ENCODE measurements at regions not wholly inside any gene's neighbourhood (a gene's known extent, or its start where the extent isn't known, plus 50 kb on each side); places are given as distances from the start of the nearest gene placed in this dataset.
"Not testable (repeated sequence)": the region's sequence is repeated elsewhere in the genome, so short reads cannot be mapped to it uniquely, and the experiment has no call there.

DNA sequence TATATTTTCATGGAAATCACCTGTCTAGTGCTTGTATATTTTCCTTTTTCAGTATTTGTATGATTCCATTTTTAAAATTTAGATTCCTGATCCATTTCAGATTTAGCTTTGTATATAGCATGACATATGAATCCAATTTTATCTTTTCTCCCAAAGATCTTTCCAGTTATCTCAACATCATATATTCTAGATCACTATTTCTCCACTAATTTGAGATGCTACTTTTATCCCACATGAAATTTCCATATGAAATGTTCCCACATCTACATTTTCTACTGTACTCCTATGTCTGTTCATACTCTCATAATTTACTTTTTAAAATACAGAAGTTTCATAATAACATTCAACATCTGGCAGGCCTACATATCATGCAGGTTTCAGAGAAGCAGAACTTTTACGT is 1784.1 kb downstream of the SLITRK5 start:
- H3K36me3 Mint-ChIP-seq, result no peaks in the 10 kb centered on the region
- 75% methylated on average over 1 of the region's 1 CpG for WGBS (ENCODE audit: insufficient coverage)
- no peaks in the 10 kb centered on the region for H3K36me3 ChIP-seq (ENCODE audit: control insufficient read depth, insufficient read depth, low read length)
- intact Hi-C loops (cut with micrococcal nuclease), result no loop called here
- H3K4me1 Mint-ChIP-seq, result no peaks in the 10 kb centered on the region
- H3K4me3 Mint-ChIP-seq, result no peak overlapping the region
- H3K27ac ChIP-seq (ENCODE audit: low read length), result no peak overlapping the region
- H3K27ac Mint-ChIP-seq, result no peak overlapping the region
- DNase-seq, result no peak
- peaks cover 11 to 15% of the 10 kb centered on the region in 2 donors for H3K9me3 Mint-ChIP-seq
- no peak for ATAC-seq
- H3K27me3 ChIP-seq (ENCODE audit: control insufficient read depth, insufficient read depth, low read length), result no peaks in the 10 kb centered on the region
- no peaks in the 10 kb centered on the region for H3K27me3 Mint-ChIP-seq (ENCODE audit: low read depth in 2 of 2)
- H3K9me3 ChIP-seq (ENCODE audit: control insufficient read depth, insufficient read depth, low read length), result no peaks in the 10 kb centered on the region
- TF ChIP-seq, protein P1, sequence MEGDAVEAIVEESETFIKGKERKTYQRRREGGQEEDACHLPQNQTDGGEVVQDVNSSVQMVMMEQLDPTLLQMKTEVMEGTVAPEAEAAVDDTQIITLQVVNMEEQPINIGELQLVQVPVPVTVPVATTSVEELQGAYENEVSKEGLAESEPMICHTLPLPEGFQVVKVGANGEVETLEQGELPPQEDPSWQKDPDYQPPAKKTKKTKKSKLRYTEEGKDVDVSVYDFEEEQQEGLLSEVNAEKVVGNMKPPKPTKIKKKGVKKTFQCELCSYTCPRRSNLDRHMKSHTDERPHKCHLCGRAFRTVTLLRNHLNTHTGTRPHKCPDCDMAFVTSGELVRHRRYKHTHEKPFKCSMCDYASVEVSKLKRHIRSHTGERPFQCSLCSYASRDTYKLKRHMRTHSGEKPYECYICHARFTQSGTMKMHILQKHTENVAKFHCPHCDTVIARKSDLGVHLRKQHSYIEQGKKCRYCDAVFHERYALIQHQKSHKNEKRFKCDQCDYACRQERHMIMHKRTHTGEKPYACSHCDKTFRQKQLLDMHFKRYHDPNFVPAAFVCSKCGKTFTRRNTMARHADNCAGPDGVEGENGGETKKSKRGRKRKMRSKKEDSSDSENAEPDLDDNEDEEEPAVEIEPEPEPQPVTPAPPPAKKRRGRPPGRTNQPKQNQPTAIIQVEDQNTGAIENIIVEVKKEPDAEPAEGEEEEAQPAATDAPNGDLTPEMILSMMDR (IDR thresholded peaks at IDR 0.05), result no peak
- no peaks in the 10 kb centered on the region for H3K4me1 ChIP-seq (ENCODE audit: control insufficient read depth, insufficient read depth, low read length)
- no peak overlapping the region for H3K4me3 ChIP-seq (ENCODE audit: low read length)

DNA sequence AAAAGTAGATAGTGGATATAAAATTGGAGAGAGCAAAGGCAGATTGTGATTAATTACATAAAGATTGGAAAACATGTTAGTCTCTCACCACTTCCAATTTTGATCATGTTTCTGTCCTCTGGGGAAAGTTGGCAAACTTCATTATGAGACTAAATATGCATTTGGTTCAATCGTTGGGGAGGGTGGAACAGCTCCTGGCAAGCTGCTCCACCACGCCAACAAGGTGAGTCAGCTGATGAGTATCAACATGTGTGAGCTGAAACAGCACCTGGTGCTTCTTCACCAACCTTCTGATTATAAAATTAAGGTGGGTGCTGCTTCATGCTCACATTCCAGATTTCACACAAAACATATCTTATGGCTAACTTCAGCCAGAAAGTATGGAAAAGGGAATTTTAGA is 1784.6 kb downstream of the SLITRK5 start:
- no peaks in the 10 kb centered on the region for H3K36me3 ChIP-seq (ENCODE audit: control insufficient read depth, insufficient read depth, low read length)
- Mint-ChIP-seq H3K27me3 (ENCODE audit: low read depth in 2 of 2) (no peaks in the 10 kb centered on the region), H3K27ac (no peak overlapping the region), H3K36me3 (no peaks in the 10 kb centered on the region), H3K4me3 (no peak overlapping the region), H3K9me3 (peaks cover 11 to 15% of the 10 kb centered on the region in 2 donors), H3K4me1 (no peaks in the 10 kb centered on the region)
- no peak overlapping the region for H3K27ac ChIP-seq (ENCODE audit: low read length)
- TF ChIP-seq, protein P1 (IDR thresholded peaks at IDR 0.05), result no peak
- 76% methylated on average over 2 of the region's 2 CpGs for WGBS (ENCODE audit: insufficient coverage)
- intact Hi-C loops (cut with micrococcal nuclease), result no loop called here
- ATAC-seq (no peak), DNase-seq (no peak)
- no peaks in the 10 kb centered on the region for H3K27me3 ChIP-seq (ENCODE audit: control insufficient read depth, insufficient read depth, low read length)
- no peaks in the 10 kb centered on the region for H3K4me1 ChIP-seq (ENCODE audit: control insufficient read depth, insufficient read depth, low read length)
- no peaks in the 10 kb centered on the region for H3K9me3 ChIP-seq (ENCODE audit: control insufficient read depth, insufficient read depth, low read length)
- no peak overlapping the region for H3K4me3 ChIP-seq (ENCODE audit: low read length)

DNA sequence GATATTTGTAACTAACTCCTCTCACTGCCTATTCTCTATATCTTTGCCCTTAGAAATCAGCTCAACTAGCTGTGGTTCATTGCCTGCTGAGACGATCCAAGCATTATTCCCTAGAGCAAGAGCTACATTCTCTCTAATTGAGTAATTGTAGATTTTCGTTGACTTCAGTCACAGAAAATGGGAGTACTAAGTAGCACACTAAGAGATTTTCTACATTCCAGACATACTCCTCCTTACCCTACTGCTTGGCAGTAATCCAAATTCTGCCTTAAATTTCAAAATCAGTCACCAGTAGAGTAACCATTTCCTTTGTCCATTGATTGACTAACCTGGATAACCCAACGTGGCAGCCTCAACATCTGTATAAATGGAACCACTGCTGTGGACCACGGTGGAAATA is 1786.8 kb downstream of the SLITRK5 start:
- intact Hi-C loops (cut with micrococcal nuclease), result no loop called here
- Mint-ChIP-seq H3K27me3 (ENCODE audit: low read depth in 2 of 2) (no peaks in the 10 kb centered on the region), H3K4me1 (no peaks in the 10 kb centered on the region), H3K9me3 (peaks cover 6 to 18% of the 10 kb centered on the region in 2 donors), H3K27ac (no peak overlapping the region), H3K36me3 (no peaks in the 10 kb centered on the region), H3K4me3 (no peak overlapping the region)
- H3K27me3 ChIP-seq (ENCODE audit: control insufficient read depth, insufficient read depth, low read length), result no peaks in the 10 kb centered on the region
- H3K36me3 ChIP-seq (ENCODE audit: control insufficient read depth, insufficient read depth, low read length), result no peaks in the 10 kb centered on the region
- TF ChIP-seq, protein P1 (IDR thresholded peaks at IDR 0.05), result no peak
- 79% methylated on average over 3 of the region's 4 CpGs for WGBS (ENCODE audit: insufficient coverage)
- DNase-seq, result no peak
- no peak overlapping the region for H3K27ac ChIP-seq (ENCODE audit: low read length)
- H3K4me3 ChIP-seq (ENCODE audit: low read length), result no peak overlapping the region
- ATAC-seq, result no peak
- H3K9me3 ChIP-seq (ENCODE audit: control insufficient read depth, insufficient read depth, low read length), result no peaks in the 10 kb centered on the region
- no peaks in the 10 kb centered on the region for H3K4me1 ChIP-seq (ENCODE audit: control insufficient read depth, insufficient read depth, low read length)

DNA sequence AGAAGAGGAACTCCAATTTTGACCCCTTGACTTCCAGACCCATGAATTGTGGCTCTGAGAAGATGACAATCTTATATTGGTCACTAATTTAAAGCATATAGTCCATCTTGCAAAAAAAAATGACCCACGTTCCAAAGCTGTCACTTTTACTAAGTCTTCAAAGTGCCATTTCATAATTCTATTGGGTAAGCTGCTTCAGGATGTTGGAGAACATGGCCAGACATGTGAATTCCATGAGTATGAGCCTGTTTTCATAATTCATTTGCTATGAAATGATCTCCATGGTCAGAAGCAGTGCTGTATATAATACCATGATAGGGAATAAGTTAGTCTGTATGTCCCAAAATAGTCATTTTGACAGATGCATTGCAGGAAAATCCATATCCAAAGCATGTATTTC is 1787.3 kb downstream of the SLITRK5 start:
- Histone ChIP-seq H3K9me3 (ENCODE audit: control insufficient read depth, insufficient read depth, low read length) (no peaks in the 10 kb centered on the region), H3K27ac (ENCODE audit: low read length) (no peak overlapping the region), H3K4me3 (ENCODE audit: low read length) (no peak overlapping the region), H3K27me3 (ENCODE audit: control insufficient read depth, insufficient read depth, low read length) (no peaks in the 10 kb centered on the region), H3K4me1 (ENCODE audit: control insufficient read depth, insufficient read depth, low read length) (no peaks in the 10 kb centered on the region), H3K36me3 (ENCODE audit: control insufficient read depth, insufficient read depth, low read length) (no peaks in the 10 kb centered on the region)
- no peaks in the 10 kb centered on the region for H3K36me3 Mint-ChIP-seq
- 33% methylated on average over 1 of the region's 1 CpG for WGBS (ENCODE audit: insufficient coverage)
- H3K4me1 Mint-ChIP-seq, result no peaks in the 10 kb centered on the region
- DNase-seq (no peak), ATAC-seq (no peak)
- H3K4me3 Mint-ChIP-seq, result no peak overlapping the region
- no peaks in the 10 kb centered on the region for H3K27me3 Mint-ChIP-seq (ENCODE audit: low read depth in 2 of 2)
- intact Hi-C loops (cut with micrococcal nuclease), result no loop called here
- TF ChIP-seq, protein P1 (IDR thresholded peaks at IDR 0.05), result no peak
- no peak overlapping the region for H3K27ac Mint-ChIP-seq
- peaks cover 7 to 17% of the 10 kb centered on the region in 2 donors for H3K9me3 Mint-ChIP-seq

DNA sequence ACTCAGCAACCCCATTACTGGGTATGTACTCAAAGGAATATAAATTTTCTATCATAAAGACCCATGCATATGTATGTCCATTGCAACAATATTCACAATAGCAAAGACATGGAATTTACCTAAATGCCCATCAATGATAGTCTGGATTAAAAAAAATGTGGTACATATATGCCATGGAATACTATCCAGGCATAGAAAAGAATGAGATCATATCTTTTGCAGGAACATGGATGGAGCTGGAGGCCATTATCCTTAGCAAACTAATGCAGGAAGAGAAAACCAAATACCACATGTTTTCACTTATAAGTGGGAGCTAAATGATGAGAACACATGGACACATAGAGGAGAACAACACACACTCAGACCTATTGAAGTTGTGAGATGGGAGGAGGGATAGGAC is 1789.7 kb downstream of the SLITRK5 start:
- H3K4me3 ChIP-seq (ENCODE audit: low read length); H3K4me3 Mint-ChIP-seq; H3K36me3 Mint-ChIP-seq; H3K27me3 ChIP-seq (ENCODE audit: control insufficient read depth, insufficient read depth, low read length); H3K27me3 Mint-ChIP-seq (ENCODE audit: low read depth in 2 of 2); H3K36me3 ChIP-seq (ENCODE audit: control insufficient read depth, insufficient read depth, low read length); H3K4me1 ChIP-seq (ENCODE audit: control insufficient read depth, insufficient read depth, low read length); H3K27ac Mint-ChIP-seq; H3K9me3 ChIP-seq (ENCODE audit: control insufficient read depth, insufficient read depth, low read length); intact Hi-C loops (cut with micrococcal nuclease); ATAC-seq; H3K4me1 Mint-ChIP-seq; DNase-seq; H3K27ac ChIP-seq (ENCODE audit: low read length): not testable (repeated sequence)
- peaks cover 11 to 21% of the 10 kb centered on the region in 2 donors for H3K9me3 Mint-ChIP-seq
